Lower leg skin (tissue), 3 donors: ENCODE measurements at regions not wholly inside any gene's neighbourhood (a gene's known extent, or its start where the extent isn't known, plus 50 kb on each side); places are given as distances from the start of the nearest gene placed in this dataset.

Source experiments
- POLR2A ChIP-seq, 2 donors: fragments of 450-650 bp; IDR thresholded peaks; one replicate each; pipeline ENCODE4 v1.6.1; 2016 to 2017; ENCODE audit warnings: antibody characterized with exemption in 2 of 2, mild to moderate bottlenecking in 1 of 2, moderate library complexity in 1 of 2
- TF ChIP-seq, protein P1 (sequence below), 3 donors: fragments of 450-650 bp; IDR thresholded peaks; one replicate each; pipeline ENCODE4 v1.5.1; 2016; ENCODE audit warnings: antibody characterized with exemption in 3 of 3, mild to moderate bottlenecking in 3 of 3, moderate library complexity in 2 of 3

GRCh38 chr11:116466191-116466590 is 306.6 kb downstream of the BUD13 start:
- TF ChIP-seq, protein P1, sequence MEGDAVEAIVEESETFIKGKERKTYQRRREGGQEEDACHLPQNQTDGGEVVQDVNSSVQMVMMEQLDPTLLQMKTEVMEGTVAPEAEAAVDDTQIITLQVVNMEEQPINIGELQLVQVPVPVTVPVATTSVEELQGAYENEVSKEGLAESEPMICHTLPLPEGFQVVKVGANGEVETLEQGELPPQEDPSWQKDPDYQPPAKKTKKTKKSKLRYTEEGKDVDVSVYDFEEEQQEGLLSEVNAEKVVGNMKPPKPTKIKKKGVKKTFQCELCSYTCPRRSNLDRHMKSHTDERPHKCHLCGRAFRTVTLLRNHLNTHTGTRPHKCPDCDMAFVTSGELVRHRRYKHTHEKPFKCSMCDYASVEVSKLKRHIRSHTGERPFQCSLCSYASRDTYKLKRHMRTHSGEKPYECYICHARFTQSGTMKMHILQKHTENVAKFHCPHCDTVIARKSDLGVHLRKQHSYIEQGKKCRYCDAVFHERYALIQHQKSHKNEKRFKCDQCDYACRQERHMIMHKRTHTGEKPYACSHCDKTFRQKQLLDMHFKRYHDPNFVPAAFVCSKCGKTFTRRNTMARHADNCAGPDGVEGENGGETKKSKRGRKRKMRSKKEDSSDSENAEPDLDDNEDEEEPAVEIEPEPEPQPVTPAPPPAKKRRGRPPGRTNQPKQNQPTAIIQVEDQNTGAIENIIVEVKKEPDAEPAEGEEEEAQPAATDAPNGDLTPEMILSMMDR (IDR thresholded peaks at IDR 0.05): no peak
- no peak for TF ChIP-seq POLR2A (IDR thresholded peaks at IDR 0.05)
